Gastrocnemius medialis (tissue), 4 donors: ENCODE measurements at regions not wholly inside any gene's neighbourhood (a gene's known extent, or its start where the extent isn't known, plus 50 kb on each side); places are given as distances from the start of the nearest gene placed in this dataset.

ENCODE experiments used
- ATAC-seq, 2 donors: fragments of 150-250 bp; one replicate each; pipeline ENCODE4 v1.9.1; 2016
- DNase-seq, 2 donors: peaks; one replicate each; pipeline ENCODE4 v3.0.0-alpha.2; 2019
- H3K27ac ChIP-seq, 4 donors: fragments of 200-600 bp; sonication (generic); 1 replicate in 1 of 4; 2 replicates in 3 of 4; pipeline ENCODE4 v1.5.1; 2016 to 2018; ENCODE audit warnings: mild to moderate bottlenecking in 2 of 4, moderate library complexity in 1 of 4
- H3K27me3 ChIP-seq, 3 donors: fragments of 200-600 bp; sonication (generic) in 2 of 3; 1 replicate in 1 of 3; 2 replicates in 2 of 3; pipeline versions ENCODE4 v1.5.1 to v1.6.0; 2016 to 2019; ENCODE audit warnings: mild to moderate bottlenecking in 1 of 3, moderate library complexity in 1 of 3
- H3K36me3 ChIP-seq, 2 donors: fragments of 200-600 bp; sonication (generic) in 1 of 2; one replicate each; pipeline ENCODE4 v1.5.1; 2017 to 2018
- H3K4me1 ChIP-seq, 2 donors: fragments of 200-600 bp; sonication (generic) in 1 of 2; one replicate each; pipeline ENCODE4 v1.5.1; 2016 to 2017; ENCODE audit warnings: mild to moderate bottlenecking in 2 of 2
- H3K4me3 ChIP-seq, 4 donors: fragments of 200-600 bp; sonication (generic) in 3 of 4; 1 replicate in 1 of 4; 2 replicates in 3 of 4; pipeline ENCODE4 v1.5.1; 2016 to 2019; ENCODE audit warnings: mild to moderate bottlenecking in 2 of 4
- H3K9me3 ChIP-seq, 3 donors: fragments of 200-600 bp; sonication (generic) in 2 of 3; 1 replicate in 1 of 3; 2 replicates in 2 of 3; pipeline ENCODE4 v1.5.1; 2016 to 2019
- POLR2A ChIP-seq, 2 donors: fragments of 450-650 bp; IDR thresholded peaks; one replicate each; pipeline ENCODE4 v1.6.1; 2017; ENCODE audit warnings: antibody characterized with exemption in 2 of 2, mild to moderate bottlenecking in 2 of 2, moderate library complexity in 2 of 2
- in situ Hi-C, 4 donors: fragments of 200-750 bp; cut with MboI; loops; one replicate each; pipeline versions ENCODE4 v1.15.0 to v1.8.0; 2017; ENCODE audit warnings: low sequenced_read_pairs in 4 of 4
- intact Hi-C: fragments of 100-400 bp; cut with DNase I; formaldehyde crosslinking; loops from one replicate; pipeline ENCODE4 v1.15.1; 2023; ENCODE audit warnings: low total_unique reads
- TF ChIP-seq, protein P1 (sequence below), 5 experiments: fragments of 450-650 bp in 3 of 5; fragments of 200-600 bp in 2 of 5; sonication (generic) in 2 of 5; IDR thresholded peaks in 4 of 5; conservative IDR thresholded peaks in 1 of 5; 1 replicate in 4 of 5; 2 replicates in 1 of 5; pipeline ENCODE4 v1.5.1; 2016 to 2019; ENCODE audit warnings: antibody characterized with exemption in 5 of 5, mild to moderate bottlenecking in 3 of 5, moderate library complexity in 3 of 5

DNA sequence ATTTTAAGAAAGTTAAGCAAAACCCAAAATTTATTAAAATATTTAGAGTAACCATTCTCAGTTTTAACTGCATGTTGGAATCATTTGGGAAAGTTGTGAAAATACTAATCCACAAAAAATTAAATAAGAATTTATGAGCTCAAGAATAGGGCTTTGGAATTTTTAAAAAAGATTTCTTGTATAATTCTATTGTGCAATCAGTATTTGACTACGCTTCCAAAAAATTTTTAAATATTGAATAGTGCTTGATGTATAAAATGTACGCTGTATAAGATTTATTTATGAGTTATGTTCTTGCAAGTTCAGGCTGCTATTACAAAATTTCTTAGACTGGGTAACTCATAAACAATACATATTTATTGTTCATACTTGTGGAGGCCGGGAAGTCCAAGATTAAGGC, 571.7 kb downstream of the MMUT start:
- TF ChIP-seq, protein P1, sequence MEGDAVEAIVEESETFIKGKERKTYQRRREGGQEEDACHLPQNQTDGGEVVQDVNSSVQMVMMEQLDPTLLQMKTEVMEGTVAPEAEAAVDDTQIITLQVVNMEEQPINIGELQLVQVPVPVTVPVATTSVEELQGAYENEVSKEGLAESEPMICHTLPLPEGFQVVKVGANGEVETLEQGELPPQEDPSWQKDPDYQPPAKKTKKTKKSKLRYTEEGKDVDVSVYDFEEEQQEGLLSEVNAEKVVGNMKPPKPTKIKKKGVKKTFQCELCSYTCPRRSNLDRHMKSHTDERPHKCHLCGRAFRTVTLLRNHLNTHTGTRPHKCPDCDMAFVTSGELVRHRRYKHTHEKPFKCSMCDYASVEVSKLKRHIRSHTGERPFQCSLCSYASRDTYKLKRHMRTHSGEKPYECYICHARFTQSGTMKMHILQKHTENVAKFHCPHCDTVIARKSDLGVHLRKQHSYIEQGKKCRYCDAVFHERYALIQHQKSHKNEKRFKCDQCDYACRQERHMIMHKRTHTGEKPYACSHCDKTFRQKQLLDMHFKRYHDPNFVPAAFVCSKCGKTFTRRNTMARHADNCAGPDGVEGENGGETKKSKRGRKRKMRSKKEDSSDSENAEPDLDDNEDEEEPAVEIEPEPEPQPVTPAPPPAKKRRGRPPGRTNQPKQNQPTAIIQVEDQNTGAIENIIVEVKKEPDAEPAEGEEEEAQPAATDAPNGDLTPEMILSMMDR (IDR thresholded peaks at IDR 0.05 in 4 of 5, conservative IDR thresholded peaks at IDR 0.05 in 1 of 5), result no peak
- TF ChIP-seq POLR2A (IDR thresholded peaks at IDR 0.05), result no peak
- no peaks in the 10 kb centered on the region for H3K27me3 ChIP-seq
- no peak overlapping the region for H3K4me3 ChIP-seq
- in situ Hi-C loops (no loop called here), intact Hi-C loops (no loop called here)
- no peak for DNase-seq
- H3K36me3 ChIP-seq, result no peaks in the 10 kb centered on the region
- no peak for ATAC-seq
- H3K4me1 ChIP-seq, result no peaks in the 10 kb centered on the region
- H3K27ac ChIP-seq, result no peak overlapping the region
- no peaks in the 10 kb centered on the region for H3K9me3 ChIP-seq

DNA sequence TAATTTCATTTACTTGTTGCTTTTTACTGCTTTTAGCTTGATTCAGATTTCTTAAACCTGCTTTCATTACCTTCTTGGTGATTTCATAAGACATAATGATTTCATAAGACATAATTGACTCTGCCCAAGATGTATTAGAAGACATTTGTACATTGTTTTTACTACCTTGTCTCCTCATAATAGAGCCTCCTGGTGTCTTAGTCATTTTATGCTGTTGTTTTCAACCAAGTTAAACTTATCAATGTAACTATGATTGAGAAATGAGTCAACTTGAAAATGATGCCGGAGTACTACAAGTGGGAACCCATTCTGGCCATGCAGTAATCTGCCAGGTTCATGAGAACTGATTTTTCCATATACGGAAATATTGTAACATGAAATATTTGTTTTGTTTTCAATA, 573.6 kb downstream of the MMUT start:
- TF ChIP-seq, protein P1 (IDR thresholded peaks at IDR 0.05 in 4 of 5, conservative IDR thresholded peaks at IDR 0.05 in 1 of 5), result no peak
- TF ChIP-seq POLR2A (IDR thresholded peaks at IDR 0.05), result no peak
- Histone ChIP-seq H3K36me3 (no peaks in the 10 kb centered on the region), H3K27me3 (no peaks in the 10 kb centered on the region), H3K4me1 (no peaks in the 10 kb centered on the region), H3K9me3 (no peaks in the 10 kb centered on the region), H3K27ac (no peak overlapping the region), H3K4me3 (no peak overlapping the region)
- in situ Hi-C loops, result no loop called here
- DNase-seq (no peak), ATAC-seq (no peak)
- intact Hi-C loops, result no loop called here

DNA sequence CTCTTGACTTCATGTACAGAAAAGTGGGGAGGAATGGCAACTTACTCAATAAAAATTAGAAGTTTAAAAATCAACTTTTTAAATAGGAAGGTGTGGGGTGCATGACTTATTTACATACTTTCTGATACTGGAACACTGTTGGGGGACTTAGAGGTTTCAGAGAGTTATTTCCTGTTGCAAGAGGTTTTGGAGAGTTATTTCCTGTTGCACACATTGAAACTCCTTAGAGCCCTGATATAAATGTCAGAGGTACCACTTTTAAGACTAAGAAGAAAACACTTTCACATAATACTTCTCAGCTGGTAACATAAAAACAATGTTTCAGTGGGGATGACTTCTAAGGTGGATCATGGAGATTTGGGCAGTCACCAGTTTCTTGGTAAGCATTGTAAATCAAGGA, 579.9 kb downstream of the MMUT start:
- ATAC-seq, result no peak
- intact Hi-C loops, result no loop called here
- TF ChIP-seq POLR2A (IDR thresholded peaks at IDR 0.05), result no peak
- TF ChIP-seq, protein P1 (IDR thresholded peaks at IDR 0.05 in 4 of 5, conservative IDR thresholded peaks at IDR 0.05 in 1 of 5), result no peak
- H3K27ac ChIP-seq, result no peak overlapping the region
- no peaks in the 10 kb centered on the region for H3K36me3 ChIP-seq
- no peaks in the 10 kb centered on the region for H3K27me3 ChIP-seq
- no peak overlapping the region for H3K4me3 ChIP-seq
- DNase-seq, result no peak
- in situ Hi-C loops, result no loop called here
- no peaks in the 10 kb centered on the region for H3K4me1 ChIP-seq
- H3K9me3 ChIP-seq, result no peaks in the 10 kb centered on the region

DNA sequence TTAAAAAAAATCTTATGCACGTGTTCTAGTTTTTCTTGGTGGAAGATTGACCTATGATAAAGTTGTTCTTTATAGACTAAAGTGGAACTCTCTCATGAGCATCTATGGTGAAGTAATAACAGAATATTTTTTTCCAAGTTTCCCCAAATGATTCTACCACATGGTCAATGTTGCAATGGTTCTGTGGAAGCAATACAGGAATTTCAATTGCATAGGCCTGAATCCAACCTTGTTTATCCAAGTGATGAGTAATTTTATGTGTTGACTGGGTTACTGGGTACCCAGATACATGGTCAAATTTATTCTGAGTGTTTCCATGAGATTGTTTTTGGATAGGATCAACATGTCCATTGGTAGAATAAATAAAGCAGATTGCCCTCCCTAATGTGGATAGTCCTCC, 581.5 kb downstream of the MMUT start:
- Histone ChIP-seq H3K36me3 (no peaks in the 10 kb centered on the region), H3K27me3 (no peaks in the 10 kb centered on the region), H3K4me1 (no peaks in the 10 kb centered on the region), H3K9me3 (no peaks in the 10 kb centered on the region), H3K27ac (no peak overlapping the region), H3K4me3 (no peak overlapping the region)
- intact Hi-C loops (no loop called here), in situ Hi-C loops (no loop called here)
- DNase-seq, result no peak
- ATAC-seq, result no peak
- TF ChIP-seq POLR2A (IDR thresholded peaks at IDR 0.05), result no peak
- TF ChIP-seq, protein P1 (IDR thresholded peaks at IDR 0.05 in 4 of 5, conservative IDR thresholded peaks at IDR 0.05 in 1 of 5), result no peak

DNA sequence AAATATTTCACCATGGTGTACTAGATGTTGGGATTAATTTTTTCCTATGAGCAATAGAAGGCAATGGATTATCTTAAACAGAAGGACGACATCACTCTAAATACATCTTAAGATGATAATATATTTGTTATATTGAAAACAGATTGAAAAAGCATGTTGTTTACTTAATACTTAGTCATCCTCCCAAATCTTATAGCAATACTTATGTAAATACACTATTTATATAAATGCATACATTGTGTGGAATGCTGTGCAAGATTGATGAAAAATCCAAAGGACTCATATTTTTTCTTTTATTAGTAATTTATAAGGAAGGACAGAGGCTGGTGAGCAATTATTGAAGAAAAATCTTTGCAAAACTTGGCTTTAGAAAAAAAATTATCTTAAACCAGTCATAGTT, 593.5 kb downstream of the MMUT start:
- DNase-seq, result no peak
- Histone ChIP-seq H3K4me1 (no peaks in the 10 kb centered on the region), H3K27ac (no peak overlapping the region), H3K4me3 (no peak overlapping the region), H3K27me3 (no peaks in the 10 kb centered on the region), H3K9me3 (no peaks in the 10 kb centered on the region), H3K36me3 (no peaks in the 10 kb centered on the region)
- TF ChIP-seq, protein P1 (IDR thresholded peaks at IDR 0.05 in 4 of 5, conservative IDR thresholded peaks at IDR 0.05 in 1 of 5), result no peak
- no peak for TF ChIP-seq POLR2A (IDR thresholded peaks at IDR 0.05)
- ATAC-seq, result no peak
- in situ Hi-C loops (no loop called here), intact Hi-C loops (no loop called here)
